K562 (cell line): ENCODE measurements at regions not wholly inside any gene's neighbourhood (a gene's known extent, or its start where the extent isn't known, plus 50 kb on each side); places are given as distances from the start of the nearest gene placed in this dataset.
"Not testable (repeated sequence)": the region's sequence is repeated elsewhere in the genome, so short reads cannot be mapped to it uniquely, and the experiment has no call there.

ENCODE experiments used
- ATAC-seq: fragments of 200-7000 bp; cut with Tn5 transposase; 3 replicates; pipeline ENCODE4 v1.9.1; 2020; ENCODE audit warnings: moderate library complexity
- BruUV-seq: library from RNA; stranded (reverse); fragments of 400-500 nt; replicated peaks from 2 replicates; lab custom pipeline; 2021; lab: Mats Ljungman, UMichigan
- CTCF ChIA-PET: fragments of 300-600 bp; formaldehyde crosslinking; extraction: SDS; loops from one replicate; lab custom pipeline; 2021; ENCODE audit warnings: low intra/inter-chr PET ratio; lab: Yijun Ruan, JAX
- POLR2A ChIA-PET: fragments of 300-600, 350-650 bp; sonication (Branson Sonifier 250); formaldehyde crosslinking; extraction: SDS; loops from one replicate; lab custom pipeline; 2021; ENCODE audit warnings: antibody characterized with exemption, inconsistent platforms; lab: Yijun Ruan, JAX
- DNase-seq, 4 experiments: peaks; one replicate each; pipeline versions ENCODE4 v3.0.0 to v3.0.0-alpha.2; 2011 to 2018; ENCODE audit warnings: low spot score in 3 of 4, mixed read lengths in 3 of 4; ENCODE audit errors: extremely low read depth in 1 of 4
- FAIRE-seq: peaks from 2 replicates; lab custom pipeline; 2011; peaks lifted over from hg19 to GRCh38; lab: Jason Lieb, UNC
- H2AFZ ChIP-seq: 2 replicates; pipeline ENCODE4 v1.6.0; 2011; ENCODE audit warnings: low read depth, low read length, control low read depth, inconsistent platforms
- H3K27ac ChIP-seq: fragments of 200-600 bp; 3 replicates; pipeline ENCODE4 v1.8.0; 2011; ENCODE audit warnings: low read depth, mild to moderate bottlenecking, control low read depth, inconsistent platforms, low read length, moderate library complexity, mixed read lengths; ENCODE audit errors: extremely low read depth
- H3K27me3 ChIP-seq, 2 experiments: fragments of 300-600 bp in 1 of 2; 2 replicates in 1 of 2; 3 replicates in 1 of 2; pipeline versions ENCODE4 v1.6.0 to v1.8.0; 2011; ENCODE audit warnings: inconsistent platforms in 2 of 2, low read length in 2 of 2, mild to moderate bottlenecking in 1 of 2, mixed read lengths in 1 of 2, moderate library complexity in 1 of 2; ENCODE audit not compliant: control insufficient read depth in 2 of 2, insufficient read depth in 2 of 2
- H3K36me3 ChIP-seq: fragments of 300-600 bp; 3 replicates; pipeline ENCODE4 v1.8.0; 2011; ENCODE audit warnings: mild to moderate bottlenecking, low read length, inconsistent platforms; ENCODE audit not compliant: control insufficient read depth, insufficient read depth
- H3K4me1 ChIP-seq, 2 experiments: fragments of 200-600 bp in 1 of 2; replicated peaks in 1 of 2; 2 replicates in 1 of 2; 3 replicates in 1 of 2; pipeline versions ENCODE4 v1.5.1 to v1.8.0; 2011; ENCODE audit warnings: inconsistent platforms in 2 of 2, low read length in 2 of 2, mild to moderate bottlenecking in 1 of 2, mixed read lengths in 1 of 2, moderate library complexity in 1 of 2; ENCODE audit not compliant: control insufficient read depth in 2 of 2, insufficient read depth in 2 of 2
- H3K4me2 ChIP-seq: 2 replicates; pipeline ENCODE4 v1.6.1; 2011; ENCODE audit warnings: low read length, control low read depth, inconsistent platforms, mixed read lengths; ENCODE audit not compliant: insufficient read depth
- H3K4me3 ChIP-seq: fragments of 200-600 bp; sonication (generic), shearing (Covaris generic); 2 replicates; pipeline ENCODE4 v1.5.1; 2016; ENCODE audit warnings: control low read depth, inconsistent platforms
- H3K79me2 ChIP-seq: fragments of 200-600 bp; 3 replicates; pipeline ENCODE4 v1.8.0; 2011; ENCODE audit warnings: low read length, inconsistent platforms; ENCODE audit not compliant: control insufficient read depth, insufficient read depth
- H3K9ac ChIP-seq, 2 experiments: 2 replicates each; pipeline versions ENCODE4 v1.6.0 to v1.6.1; 2011; ENCODE audit warnings: low read depth in 2 of 2, low read length in 2 of 2, control low read depth in 1 of 2, inconsistent platforms in 1 of 2, mild to moderate bottlenecking in 1 of 2, mixed read lengths in 1 of 2; ENCODE audit not compliant: insufficient read depth in 1 of 2
- H3K9me1 ChIP-seq: one replicate; pipeline ENCODE4 v1.6.0; 2011; ENCODE audit warnings: inconsistent platforms, mild to moderate bottlenecking, low read length, moderate library complexity; ENCODE audit not compliant: control insufficient read depth, insufficient read depth
- H3K9me3 ChIP-seq: replicated peaks from 2 replicates; pipeline ENCODE4 v1.5.1; 2011; ENCODE audit warnings: low read depth, low read length, inconsistent platforms; ENCODE audit not compliant: control insufficient read depth, insufficient read depth
- H4K20me1 ChIP-seq: replicated peaks from 2 replicates; pipeline ENCODE4 v1.6.1; 2011; ENCODE audit warnings: low read length, inconsistent platforms, mixed read lengths; ENCODE audit not compliant: control insufficient read depth, insufficient read depth
- ADNP ChIP-seq: fragments of 200-800 bp; sonication (Bioruptor generic); IDR thresholded peaks from 2 replicates; pipeline ENCODE4 v1.6.1; 2016; ENCODE audit warnings: missing genetic modification characterization, missing compliant biosample characterization
- BRD9 ChIP-seq: fragments of 450-650 bp; IDR thresholded peaks from 2 replicates; pipeline ENCODE4 v1.6.1; 2018; ENCODE audit warnings: low read depth; ENCODE audit not compliant: partially characterized antibody
- HDAC8 ChIP-seq: fragments of 450-650 bp; IDR thresholded peaks from 2 replicates; pipeline ENCODE4 v1.6.1; 2016; ENCODE audit warnings: mild to moderate bottlenecking, missing genetic modification characterization, moderate library complexity, missing compliant biosample characterization
- MTA3 ChIP-seq: fragments of 450-650 bp; formaldehyde crosslinking; IDR thresholded peaks from 2 replicates; pipeline ENCODE4 v1.6.1; 2017; ENCODE audit warnings: mild to moderate bottlenecking, borderline replicate concordance
- NFIC ChIP-seq: fragments of 450-650 bp; IDR thresholded peaks from 2 replicates; pipeline ENCODE4 v1.6.1; 2017; ENCODE audit warnings: mild to moderate bottlenecking, inconsistent platforms
- SMAD1 ChIP-seq: fragments of 150-350 bp; IDR thresholded peaks from 2 replicates; pipeline ENCODE4 v1.6.1; 2014; ENCODE audit warnings: low read length, low read depth; ENCODE audit not compliant: partially characterized antibody
- SREBF2 ChIP-seq: sonication (generic); formaldehyde crosslinking; IDR thresholded peaks from 2 replicates; pipeline ENCODE4 v1.4.0; 2020; ENCODE audit warnings: mild to moderate bottlenecking, missing genetic modification reagents
- TAF15 ChIP-seq: fragments of 200-400 bp; formaldehyde crosslinking; IDR thresholded peaks from 2 replicates; pipeline ENCODE4 v1.6.1; 2017; ENCODE audit warnings: mild to moderate bottlenecking, low read depth, low read length, moderate library complexity
- TCF7 ChIP-seq: sonication (generic); IDR thresholded peaks from 2 replicates; pipeline ENCODE4 v1.6.1; 2016; ENCODE audit warnings: antibody characterized with exemption, borderline replicate concordance
- TRIM24 ChIP-seq, 2 experiments: fragments of 450-650 bp; IDR thresholded peaks; 2 replicates each; pipeline ENCODE4 v1.6.1; 2016
- ZBTB34 ChIP-seq: fragments of 250-450 bp; sonication (Bioruptor Pico); IDR thresholded peaks from 2 replicates; pipeline ENCODE4 v1.8.0; 2021; ENCODE audit warnings: mild to moderate bottlenecking, moderate library complexity
- ZNF324 ChIP-seq: fragments of 250-450 bp; sonication (Bioruptor Pico); IDR thresholded peaks from 2 replicates; pipeline ENCODE4 v1.4.0; 2020; ENCODE audit warnings: mild to moderate bottlenecking
- ZNF41 ChIP-seq: fragments of 250-450 bp; sonication (Bioruptor Pico); conservative IDR thresholded peaks from 2 replicates; pipeline ENCODE4 v1.4.0; 2020; ENCODE audit warnings: mild to moderate bottlenecking
- WGBS: fragments of 100-300 bp; shearing (Covaris generic); methylation state at CpG from one replicate; pipeline ENCODE4 v1.1.6; 2016; ENCODE audit warnings: low coverage, mixed read lengths; ENCODE audit not compliant: insufficient coverage; ENCODE audit errors: missing lambda C conversion rate; 5-methylcytosine and 5-hydroxymethylcytosine counted together
- in situ Hi-C: fragments of 300-500 bp; cut with MboI; formaldehyde crosslinking; loops from 4 replicates; pipeline ENCODE4 v1.15.0; 2018; ENCODE audit warnings: inconsistent platforms, mixed read lengths
- intact Hi-C: fragments of 100-400 bp; cut with micrococcal nuclease; formaldehyde crosslinking; loops from 2 replicates; pipeline ENCODE4 v1.14.2; 2022

GRCh38 chr13:63448692-63449091 is 2033.0 kb upstream of the PCDH20 start (continued):
- TF ChIP-seq MTA3 (no peak), SMAD1 (no peak)

GRCh38 chr13:63446329-63446728 is 2030.7 kb upstream of the PCDH20 start:
- Histone ChIP-seq H3K4me3 (no peak overlapping the region), H3K36me3 (no peaks in the 10 kb centered on the region), H3K4me1 (no peaks in the 10 kb centered on the region), H3K9ac (no peak overlapping the region), H3K9me1 (no peaks in the 10 kb centered on the region), H3K27me3 (no peaks in the 10 kb centered on the region), H3K9me3 (no peaks in the 10 kb centered on the region), H3K79me2 (no peaks in the 10 kb centered on the region), H3K4me2 (no peak overlapping the region), H3K27ac (no peak overlapping the region), H4K20me1 (no peaks in the 10 kb centered on the region), H2AFZ (no peak overlapping the region)
- POLR2A ChIA-PET = interaction anchor here (0.7 kb wide), 1 partner anchor 28 kb away, joined by 3 read pairs; no protein-coding TSS in a partner anchor
- TF ChIP-seq TRIM24 (IDR thresholded peaks at IDR 0.05) (no peak), TCF7 (no peak), SREBF2 (no peak), TAF15 (no peak), ZNF324 (CRISPR knock-in tag) (no peak), HDAC8 (no peak), ADNP (tag) (no peak), BRD9 (no peak), NFIC (no peak), ZNF41 (CRISPR knock-in tag) (no peak), ZBTB34 (CRISPR knock-in tag) (no peak)
- BruUV-seq = no TSS peak
- ATAC-seq = no peak
- no peak for DNase-seq
- CTCF ChIA-PET = no interaction called here
- in situ Hi-C loops = no loop called here
- 2% methylated on average over 6 of the region's 6 CpGs for WGBS
- FAIRE-seq = no peak
- intact Hi-C loops = no loop called here

GRCh38 chr13:63444225-63444624 is 2028.6 kb upstream of the PCDH20 start:
- H2AFZ ChIP-seq, H3K9me3 ChIP-seq, H3K79me2 ChIP-seq, BruUV-seq, in situ Hi-C loops, POLR2A ChIA-PET, H3K36me3 ChIP-seq, H3K9ac ChIP-seq, H4K20me1 ChIP-seq, H3K4me2 ChIP-seq, H3K4me3 ChIP-seq, ATAC-seq, intact Hi-C loops, FAIRE-seq, DNase-seq, H3K4me1 ChIP-seq, H3K9me1 ChIP-seq, CTCF ChIA-PET, H3K27me3 ChIP-seq, H3K27ac ChIP-seq: not testable (repeated sequence)
- 0% methylated on average over 3 of the region's 3 CpGs for WGBS
